ENCODE measurements at regions not wholly inside any gene's neighbourhood (a gene's known extent, or its start where the extent isn't known, plus 50 kb on each side); places are given as distances from the start of the nearest gene placed in this dataset.

GRCh38 chr20:12623870-12624269 is 384.9 kb upstream of the SPTLC3 start:
- in situ Hi-C loops (cut with MboI) (no loop called here), intact Hi-C loops (cut with micrococcal nuclease) (no loop called here)
- no peak overlapping the region for H3K9ac ChIP-seq (ENCODE audit: insufficient read depth in 1 of 2, low read depth in 2 of 2, low read length in 2 of 2)
- H3K79me2 ChIP-seq (ENCODE audit: control insufficient read depth, insufficient read depth, low read length): no peaks in the 10 kb centered on the region
- H3K27ac ChIP-seq (ENCODE audit: extremely low read depth, low read depth, low read length): no peak overlapping the region
- BruUV-seq (replicated peaks): no TSS peak
- ATAC-seq: no peak
- H3K4me2 ChIP-seq (ENCODE audit: insufficient read depth, low read length): no peak overlapping the region
- H4K20me1 ChIP-seq (replicated peaks; ENCODE audit: control insufficient read depth, insufficient read depth, low read length): no peaks in the 10 kb centered on the region
- FAIRE-seq: no peak
- CTCF ChIA-PET (ENCODE audit: low intra/inter-chr PET ratio): no interaction called here
- H3K9me1 ChIP-seq (ENCODE audit: control insufficient read depth, insufficient read depth, low read length): no peaks in the 10 kb centered on the region
- POLR2A ChIA-PET: no interaction called here
- 0% methylated on average over 1 of the region's 1 CpG for WGBS (ENCODE audit: insufficient coverage, low coverage, missing lambda C conversion rate)
- H3K4me3 ChIP-seq: no peak overlapping the region
- no peaks in the 10 kb centered on the region for H3K36me3 ChIP-seq (ENCODE audit: control insufficient read depth, insufficient read depth, low read length)
- DNase-seq (ENCODE audit: extremely low read depth in 1 of 4, low spot score in 3 of 4): no peak
- no peaks in the 10 kb centered on the region for H3K4me1 ChIP-seq (replicated peaks in 1 of 2; ENCODE audit: control insufficient read depth in 2 of 2, insufficient read depth in 2 of 2, low read length in 2 of 2)
- no peaks in the 10 kb centered on the region for H3K9me3 ChIP-seq (replicated peaks; ENCODE audit: control insufficient read depth, insufficient read depth, low read depth, low read length)
- no peak overlapping the region for H2AFZ ChIP-seq (ENCODE audit: low read depth, low read length)
- H3K27me3 ChIP-seq (ENCODE audit: control insufficient read depth in 2 of 2, insufficient read depth in 2 of 2, low read length in 2 of 2): no peaks in the 10 kb centered on the region
- TF ChIP-seq CHD7 (IDR thresholded peaks at IDR 0.05; ENCODE audit: low read depth, low read length) (no peak), POLR2H (tag; IDR thresholded peaks at IDR 0.05; ENCODE audit: low read depth) (no peak), PHF20 (IDR thresholded peaks at IDR 0.05; ENCODE audit: partially characterized antibody) (no peak), ZEB2 (IDR thresholded peaks at IDR 0.05) (no peak), GTF2B (IDR thresholded peaks at IDR 0.05; ENCODE audit: extremely low read depth, insufficient read length) (no peak), PRPF4 (IDR thresholded peaks at IDR 0.05; ENCODE audit: insufficient read depth, low read depth, low read length, poor library complexity, severe bottlenecking) (no peak), CEBPB (tag; IDR thresholded peaks at IDR 0.05) (no peak), MCM3 (IDR thresholded peaks at IDR 0.05) (no peak), CEBPG (CRISPR knock-in tag; IDR thresholded peaks at IDR 0.05) (no peak), CEBPG (tag; conservative IDR thresholded peaks at IDR 0.05 in 1 of 2, IDR thresholded peaks at IDR 0.05 in 1 of 2) (no peak)
